ENCODE measurements at regions not wholly inside any gene's neighbourhood (a gene's known extent, or its start where the extent isn't known, plus 50 kb on each side); places are given as distances from the start of the nearest gene placed in this dataset.

DNA sequence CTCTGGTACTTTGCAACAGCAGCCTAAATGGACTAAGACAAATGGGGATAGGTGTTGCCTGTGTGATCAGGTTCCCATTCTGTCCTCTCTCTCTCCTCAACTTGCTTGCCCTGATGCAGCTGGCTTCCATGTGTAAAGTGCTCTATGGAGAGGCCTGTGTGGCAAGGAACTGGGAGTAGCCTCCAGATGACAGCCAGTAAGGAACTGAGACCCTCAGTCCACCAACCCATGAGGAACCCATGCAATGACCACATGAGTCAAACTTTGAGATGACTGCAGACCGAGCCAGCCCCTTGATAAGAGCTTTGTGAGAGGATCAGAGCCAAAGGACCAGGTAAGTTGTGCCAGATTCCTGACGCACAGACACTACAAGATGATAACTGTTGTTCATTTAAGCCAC, 74.6 kb upstream of the ADPGK start:
- TF ChIP-seq POLR2A (IDR thresholded peaks at IDR 0.05; ENCODE audit: low read length) (no peak), GATA1 (IDR thresholded peaks at IDR 0.05; ENCODE audit: low read depth, low read length) (no peak)

All from erythroblast (primary cell).